H1 (cell line): ENCODE measurements at regions not wholly inside any gene's neighbourhood (a gene's known extent, or its start where the extent isn't known, plus 50 kb on each side); places are given as distances from the start of the nearest gene placed in this dataset.

Source experiments
- RXRA ChIP-seq: IDR thresholded peaks from 2 replicates; pipeline ENCODE4 v1.6.1; 2011; ENCODE audit warnings: low read depth, mild to moderate bottlenecking, low read length, moderate library complexity; ENCODE audit not compliant: insufficient read depth

GRCh38 chr13:47175172-47175866 lies 278.5 kb upstream of the HTR2A start (continued):
- TF ChIP-seq RXRA: no peak
- TF ChIP-seq, all 59 proteins: peak for 0
